ENCODE measurements at regions not wholly inside any gene's neighbourhood (a gene's known extent, or its start where the extent isn't known, plus 50 kb on each side); places are given as distances from the start of the nearest gene placed in this dataset.

- H3K36me3 ChIP-seq, result no peaks in the 10 kb centered on the region
- intact Hi-C loops (cut with DNase I), result no loop called here
- DNase-seq, result no peak
- no peak overlapping the region for H3K27ac ChIP-seq
- 50 to 75% methylated on average over 1 of the region's 1 CpG for WGBS, 2 donors
- no peaks in the 10 kb centered on the region for H3K9me3 ChIP-seq
- no peak for TF ChIP-seq POLR2A (IDR thresholded peaks at IDR 0.05)
- TF ChIP-seq CTCF (IDR thresholded peaks at IDR 0.05), result no peak
- no peaks in the 10 kb centered on the region for H3K27me3 ChIP-seq
- H3K4me1 ChIP-seq, result no peaks in the 10 kb centered on the region
- H3K4me3 ChIP-seq, result no peak overlapping the region
Observed at GRCh38 chr3:117691526-117691925, 981.9 kb downstream of the TUSC7 start.

- WGBS, 2 donors, result 79% methylated on average over 5 of the region's 5 CpGs
Observed at GRCh38 chr3:117692416-117692995, 982.9 kb downstream of the TUSC7 start.

GRCh38 chr3:117695321-117695720, 985.7 kb downstream of the TUSC7 start:
- Histone ChIP-seq H3K27ac (no peak overlapping the region), H3K4me3 (no peak overlapping the region), H3K36me3 (no peaks in the 10 kb centered on the region), H3K9me3 (no peaks in the 10 kb centered on the region), H3K27me3 (no peaks in the 10 kb centered on the region), H3K4me1 (no peaks in the 10 kb centered on the region)
- intact Hi-C loops (cut with DNase I), result no loop called here
- WGBS, 2 donors, result 50 to 82% methylated on average over 1 of the region's 1 CpG
- TF ChIP-seq CTCF (IDR thresholded peaks at IDR 0.05) (no peak), POLR2A (IDR thresholded peaks at IDR 0.05) (no peak)
- DNase-seq, result no peak

More at GRCh38 chr3:117692416-117692995, 982.9 kb downstream of the TUSC7 start:
- intact Hi-C loops (cut with DNase I), result no loop called here
- H3K27ac ChIP-seq, result no peak overlapping the region
- TF ChIP-seq POLR2A (IDR thresholded peaks at IDR 0.05) (no peak), CTCF (IDR thresholded peaks at IDR 0.05) (no peak)
- no peaks in the 10 kb centered on the region for H3K36me3 ChIP-seq
- no peaks in the 10 kb centered on the region for H3K27me3 ChIP-seq
- no peaks in the 10 kb centered on the region for H3K9me3 ChIP-seq
- no peak for DNase-seq
- no peak overlapping the region for H3K4me3 ChIP-seq
- H3K4me1 ChIP-seq, result no peaks in the 10 kb centered on the region

GRCh38 chr3:117695871-117696645, 986.5 kb downstream of the TUSC7 start:
- no peaks in the 10 kb centered on the region for H3K36me3 ChIP-seq
- H3K4me1 ChIP-seq, result no peaks in the 10 kb centered on the region
- H3K9me3 ChIP-seq, result no peaks in the 10 kb centered on the region
- WGBS, 2 donors, result 58 to 59% methylated on average over 4 of the region's 4 CpGs
- H3K27me3 ChIP-seq, result no peaks in the 10 kb centered on the region
- no peak overlapping the region for H3K27ac ChIP-seq
- no peak overlapping the region for H3K4me3 ChIP-seq
- intact Hi-C loops (cut with DNase I), result no loop called here
- no peak for DNase-seq
- TF ChIP-seq POLR2A (IDR thresholded peaks at IDR 0.05), result no peak

- no peak overlapping the region for H3K4me3 ChIP-seq
- H3K27me3 ChIP-seq, result no peaks in the 10 kb centered on the region
- 53 to 59% methylated on average over 5 of the region's 5 CpGs for WGBS, 2 donors
- no peaks in the 10 kb centered on the region for H3K36me3 ChIP-seq
- DNase-seq, result no peak
- no peaks in the 10 kb centered on the region for H3K9me3 ChIP-seq
- H3K27ac ChIP-seq, result no peak overlapping the region
- no peak for TF ChIP-seq POLR2A (IDR thresholded peaks at IDR 0.05)
- TF ChIP-seq CTCF (IDR thresholded peaks at IDR 0.05), result no peak
- H3K4me1 ChIP-seq, result no peaks in the 10 kb centered on the region
- intact Hi-C loops (cut with DNase I), result no loop called here
Observed at GRCh38 chr3:117696851-117697407, 987.4 kb downstream of the TUSC7 start.
